ENCODE measurements at regions not wholly inside any gene's neighbourhood (a gene's known extent, or its start where the extent isn't known, plus 50 kb on each side); places are given as distances from the start of the nearest gene placed in this dataset.

- TF ChIP-seq ASH2L (IDR thresholded peaks at IDR 0.05; ENCODE audit: borderline replicate concordance, low read depth) (no peak), CTCF (IDR thresholded peaks at IDR 0.05 in 2 of 3, conservative IDR thresholded peaks at IDR 0.05 in 1 of 3; ENCODE audit: control insufficient read depth in 2 of 3, extremely low read depth in 1 of 3, insufficient read depth in 1 of 3, low read depth in 3 of 3, low read length in 3 of 3) (no peak), CHD4 (IDR thresholded peaks at IDR 0.05) (no peak), NBN (IDR thresholded peaks at IDR 0.05) (no peak), POLR2A (IDR thresholded peaks at IDR 0.05; ENCODE audit: low read depth, low read length) (no peak), ELK1 (IDR thresholded peaks at IDR 0.05; ENCODE audit: low read depth, low read length) (no peak), MEF2A (IDR thresholded peaks at IDR 0.05; ENCODE audit: insufficient read depth, low read depth, low read length) (no peak), BHLHE40 (IDR thresholded peaks at IDR 0.05; ENCODE audit: borderline replicate concordance in 1 of 2, low read depth in 2 of 2, low read length in 1 of 2) (no peak), ZNF217 (IDR thresholded peaks at IDR 0.05) (no peak), E4F1 (IDR thresholded peaks at IDR 0.05; ENCODE audit: borderline replicate concordance, partially characterized antibody) (no peak)
- TF ChIP-seq, protein P1, sequence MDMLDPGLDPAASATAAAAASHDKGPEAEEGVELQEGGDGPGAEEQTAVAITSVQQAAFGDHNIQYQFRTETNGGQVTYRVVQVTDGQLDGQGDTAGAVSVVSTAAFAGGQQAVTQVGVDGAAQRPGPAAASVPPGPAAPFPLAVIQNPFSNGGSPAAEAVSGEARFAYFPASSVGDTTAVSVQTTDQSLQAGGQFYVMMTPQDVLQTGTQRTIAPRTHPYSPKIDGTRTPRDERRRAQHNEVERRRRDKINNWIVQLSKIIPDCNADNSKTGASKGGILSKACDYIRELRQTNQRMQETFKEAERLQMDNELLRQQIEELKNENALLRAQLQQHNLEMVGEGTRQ (IDR thresholded peaks at IDR 0.05; ENCODE audit: borderline replicate concordance, low read depth, low read length), result no peak
- TF ChIP-seq, protein P2, sequence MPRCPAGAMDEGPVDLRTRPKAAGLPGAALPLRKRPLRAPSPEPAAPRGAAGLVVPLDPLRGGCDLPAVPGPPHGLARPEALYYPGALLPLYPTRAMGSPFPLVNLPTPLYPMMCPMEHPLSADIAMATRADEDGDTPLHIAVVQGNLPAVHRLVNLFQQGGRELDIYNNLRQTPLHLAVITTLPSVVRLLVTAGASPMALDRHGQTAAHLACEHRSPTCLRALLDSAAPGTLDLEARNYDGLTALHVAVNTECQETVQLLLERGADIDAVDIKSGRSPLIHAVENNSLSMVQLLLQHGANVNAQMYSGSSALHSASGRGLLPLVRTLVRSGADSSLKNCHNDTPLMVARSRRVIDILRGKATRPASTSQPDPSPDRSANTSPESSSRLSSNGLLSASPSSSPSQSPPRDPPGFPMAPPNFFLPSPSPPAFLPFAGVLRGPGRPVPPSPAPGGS (IDR thresholded peaks at IDR 0.05; ENCODE audit: borderline replicate concordance, insufficient read depth, low read depth, low read length, poor library complexity, severe bottlenecking), result no peak
- TF ChIP-seq, protein P3, sequence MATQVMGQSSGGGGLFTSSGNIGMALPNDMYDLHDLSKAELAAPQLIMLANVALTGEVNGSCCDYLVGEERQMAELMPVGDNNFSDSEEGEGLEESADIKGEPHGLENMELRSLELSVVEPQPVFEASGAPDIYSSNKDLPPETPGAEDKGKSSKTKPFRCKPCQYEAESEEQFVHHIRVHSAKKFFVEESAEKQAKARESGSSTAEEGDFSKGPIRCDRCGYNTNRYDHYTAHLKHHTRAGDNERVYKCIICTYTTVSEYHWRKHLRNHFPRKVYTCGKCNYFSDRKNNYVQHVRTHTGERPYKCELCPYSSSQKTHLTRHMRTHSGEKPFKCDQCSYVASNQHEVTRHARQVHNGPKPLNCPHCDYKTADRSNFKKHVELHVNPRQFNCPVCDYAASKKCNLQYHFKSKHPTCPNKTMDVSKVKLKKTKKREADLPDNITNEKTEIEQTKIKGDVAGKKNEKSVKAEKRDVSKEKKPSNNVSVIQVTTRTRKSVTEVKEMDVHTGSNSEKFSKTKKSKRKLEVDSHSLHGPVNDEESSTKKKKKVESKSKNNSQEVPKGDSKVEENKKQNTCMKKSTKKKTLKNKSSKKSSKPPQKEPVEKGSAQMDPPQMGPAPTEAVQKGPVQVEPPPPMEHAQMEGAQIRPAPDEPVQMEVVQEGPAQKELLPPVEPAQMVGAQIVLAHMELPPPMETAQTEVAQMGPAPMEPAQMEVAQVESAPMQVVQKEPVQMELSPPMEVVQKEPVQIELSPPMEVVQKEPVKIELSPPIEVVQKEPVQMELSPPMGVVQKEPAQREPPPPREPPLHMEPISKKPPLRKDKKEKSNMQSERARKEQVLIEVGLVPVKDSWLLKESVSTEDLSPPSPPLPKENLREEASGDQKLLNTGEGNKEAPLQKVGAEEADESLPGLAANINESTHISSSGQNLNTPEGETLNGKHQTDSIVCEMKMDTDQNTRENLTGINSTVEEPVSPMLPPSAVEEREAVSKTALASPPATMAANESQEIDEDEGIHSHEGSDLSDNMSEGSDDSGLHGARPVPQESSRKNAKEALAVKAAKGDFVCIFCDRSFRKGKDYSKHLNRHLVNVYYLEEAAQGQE (IDR thresholded peaks at IDR 0.05; ENCODE audit: low read depth, low read length), result no peak
Observed at GRCh38 chr5:167122267-167122666, 1169.2 kb upstream of the WWC1 start.

Measured in GM12878 (cell line).